Calu3 (cell line): ENCODE measurements at regions not wholly inside any gene's neighbourhood (a gene's known extent, or its start where the extent isn't known, plus 50 kb on each side); places are given as distances from the start of the nearest gene placed in this dataset.

Source experiments
- BruUV-seq: library from RNA; stranded (reverse); fragments of 400-500 nt; replicated peaks from 2 replicates; lab custom pipeline; 2021; lab: Mats Ljungman, UMichigan
- CTCF ChIA-PET: fragments of 300-600 bp; sonication (Branson Sonifier 250); formaldehyde crosslinking; loops from one replicate; lab custom pipeline; 2022; ENCODE audit warnings: antibody characterized with exemption; lab: Charles Lee
- DNase-seq: peaks from one replicate; pipeline ENCODE4 v3.0.0; 2022
- H3K27ac Mint-ChIP-seq: one replicate; pipeline ENCODE4 v1.8.0; 2022; ENCODE audit warnings: mixed read lengths; ENCODE audit not compliant: unreplicated experiment
- H3K27me3 Mint-ChIP-seq: one replicate; pipeline ENCODE4 v1.8.0; 2022; ENCODE audit warnings: mixed read lengths; ENCODE audit not compliant: unreplicated experiment
- H3K36me3 Mint-ChIP-seq: one replicate; pipeline ENCODE4 v1.8.0; 2022; ENCODE audit warnings: mild to moderate bottlenecking, moderate library complexity, mixed read lengths; ENCODE audit not compliant: insufficient read depth, unreplicated experiment
- H3K4me1 Mint-ChIP-seq: one replicate; pipeline ENCODE4 v1.8.0; 2022; ENCODE audit warnings: mild to moderate bottlenecking, low read depth, mixed read lengths; ENCODE audit not compliant: unreplicated experiment
- H3K4me3 Mint-ChIP-seq: one replicate; pipeline ENCODE4 v1.8.0; 2022; ENCODE audit warnings: mild to moderate bottlenecking, low read depth, moderate library complexity, mixed read lengths; ENCODE audit not compliant: unreplicated experiment
- H3K9me3 Mint-ChIP-seq: one replicate; pipeline ENCODE4 v1.8.0; 2022; ENCODE audit warnings: low read depth, mixed read lengths; ENCODE audit not compliant: unreplicated experiment
- CTCF ChIP-seq: fragments of 200-600 bp; IDR thresholded peaks from one replicate; pipeline ENCODE4 v1.8.0; 2022; ENCODE audit warnings: antibody characterized with exemption; ENCODE audit not compliant: unreplicated experiment
- intact Hi-C: fragments of 100-400 bp; cut with micrococcal nuclease; formaldehyde crosslinking; loops from one replicate; pipeline ENCODE4 v1.10.0; 2022; ENCODE audit not compliant: unreplicated experiment

- Mint-ChIP-seq H3K4me1 (peaks cover 18% of the 10 kb centered on the region), H3K27me3 (no peaks in the 10 kb centered on the region), H3K9me3 (no peaks in the 10 kb centered on the region), H3K36me3 (no peaks in the 10 kb centered on the region), H3K27ac (no peak overlapping the region), H3K4me3 (no peak overlapping the region)
- no TSS peak for BruUV-seq
- DNase-seq, result no peak
- intact Hi-C loops, result loop anchor here (10.0 kb wide), 1 partner anchor 785 kb away; no protein-coding TSS in a partner anchor
- no peak for TF ChIP-seq CTCF
- CTCF ChIA-PET, result no interaction called here
Measured at GRCh38 chr12:78559886-78560285, 304.7 kb upstream of the SYT1 start.

GRCh38 chr12:78560633-78561032 is 303.9 kb upstream of the SYT1 start:
- Mint-ChIP-seq H3K4me3 (no peak overlapping the region), H3K36me3 (no peaks in the 10 kb centered on the region), H3K4me1 (peaks cover 18% of the 10 kb centered on the region), H3K27me3 (no peaks in the 10 kb centered on the region), H3K9me3 (no peaks in the 10 kb centered on the region), H3K27ac (no peak overlapping the region)
- intact Hi-C loops, result loop anchor here (10.0 kb wide), 1 partner anchor 784 kb away; no protein-coding TSS in a partner anchor
- no peak for DNase-seq
- no TSS peak for BruUV-seq
- no peak for TF ChIP-seq CTCF
- CTCF ChIA-PET, result no interaction called here

GRCh38 chr12:78562368-78563205 is 302.0 kb upstream of the SYT1 start:
- no TSS peak for BruUV-seq
- CTCF ChIA-PET, result interaction anchor here (1.0 kb wide), 1 partner anchor 92 kb away, joined by 4 read pairs; no protein-coding TSS in a partner anchor
- no peak for DNase-seq

GRCh38 chr12:78563826-78564225 is 300.7 kb upstream of the SYT1 start:
- H3K4me3 Mint-ChIP-seq, result no peak overlapping the region
- H3K27ac Mint-ChIP-seq, result no peak overlapping the region
- no peaks in the 10 kb centered on the region for H3K27me3 Mint-ChIP-seq
- no peak for TF ChIP-seq CTCF
- no peaks in the 10 kb centered on the region for H3K9me3 Mint-ChIP-seq
- peaks cover 11% of the 10 kb centered on the region for H3K4me1 Mint-ChIP-seq
- BruUV-seq, result no TSS peak
- intact Hi-C loops, result loop anchor here (10.0 kb wide), 1 partner anchor 781 kb away; no protein-coding TSS in a partner anchor
- no peak for DNase-seq
- no peaks in the 10 kb centered on the region for H3K36me3 Mint-ChIP-seq
- CTCF ChIA-PET, result interaction anchor here (0.6 to 0.7 kb wide), 4 partner anchors 9 to 384 kb away, joined by 3 to 10 read pairs (median 4); no protein-coding TSS in a partner anchor

More at GRCh38 chr12:78562368-78563205, 302.0 kb upstream of the SYT1 start:
- no peak overlapping the region for H3K4me3 Mint-ChIP-seq
- H3K27me3 Mint-ChIP-seq, result no peaks in the 10 kb centered on the region
- H3K27ac Mint-ChIP-seq, result no peak overlapping the region
- no peaks in the 10 kb centered on the region for H3K9me3 Mint-ChIP-seq
- H3K4me1 Mint-ChIP-seq, result peaks cover 18% of the 10 kb centered on the region
- peak; percentile 28 for TF ChIP-seq CTCF
- H3K36me3 Mint-ChIP-seq, result no peaks in the 10 kb centered on the region
- intact Hi-C loops, result loop anchor here (1.0 to 10.0 kb wide), 3 partner anchors 444 to 782 kb away; no protein-coding TSS in a partner anchor
